ENCODE measurements at regions not wholly inside any gene's neighbourhood (a gene's known extent, or its start where the extent isn't known, plus 50 kb on each side); places are given as distances from the start of the nearest gene placed in this dataset.

GRCh38 chr6:39992861-39993622 lies 58.8 kb upstream of the MOCS1 start:
- DNase-seq (ENCODE audit: low spot score) = peak; percentile 24

Measured in NAMALWA (cell line).